Stimulated activated CD4-positive, alpha-beta T cell treated with anti-CD3 and anti-CD28 coated beads, Interleukin-1b, Interleukin-23, amount 100 ng/mL, for 1 hour (primary cell): ENCODE measurements at regions not wholly inside any gene's neighbourhood (a gene's known extent, or its start where the extent isn't known, plus 50 kb on each side); places are given as distances from the start of the nearest gene placed in this dataset.
"Not testable (repeated sequence)": the region's sequence is repeated elsewhere in the genome, so short reads cannot be mapped to it uniquely, and the experiment has no call there.

Experiments used
- DNase-seq, 2 donors: peaks; one replicate each; pipeline ENCODE4 v3.0.0-alpha.2; 2020; ENCODE audit warnings: low read depth in 2 of 2

- no peak for DNase-seq
Measured at GRCh38 chr20:22070610-22071058, 365.2 kb downstream of the PAX1 start.

GRCh38 chr20:22063753-22064152 is 358.3 kb downstream of the PAX1 start:
- DNase-seq = no peak

GRCh38 chr20:22062874-22063273 is 357.4 kb downstream of the PAX1 start:
- no peak for DNase-seq

GRCh38 chr20:22060610-22061009 is 355.1 kb downstream of the PAX1 start:
- DNase-seq = no peak

GRCh38 chr20:22058746-22059145 is 353.3 kb downstream of the PAX1 start:
- no peak for DNase-seq

- no peak for DNase-seq
Measured at GRCh38 chr20:22055981-22056380, 350.5 kb downstream of the PAX1 start.

GRCh38 chr20:22052025-22052650 is 346.7 kb downstream of the PAX1 start:
- no peak for DNase-seq

GRCh38 chr20:22045956-22046507 is 340.6 kb downstream of the PAX1 start:
- not testable (repeated sequence) for DNase-seq

- no peak for DNase-seq
Measured at GRCh38 chr20:22027423-22027822, 322.0 kb downstream of the PAX1 start.

GRCh38 chr20:22020201-22020600 is 314.7 kb downstream of the PAX1 start:
- no peak for DNase-seq

GRCh38 chr20:22008456-22008855 is 303.0 kb downstream of the PAX1 start:
- DNase-seq = no peak

- no peak for DNase-seq
Measured at GRCh38 chr20:22006306-22006705, 300.8 kb downstream of the PAX1 start.

GRCh38 chr20:22005535-22005934 is 300.1 kb downstream of the PAX1 start:
- no peak for DNase-seq

GRCh38 chr20:22004946-22005345 is 299.5 kb downstream of the PAX1 start:
- no peak for DNase-seq

GRCh38 chr20:22003680-22004079 is 298.2 kb downstream of the PAX1 start:
- no peak for DNase-seq

- DNase-seq = no peak
Measured at GRCh38 chr20:22001886-22002285, 296.4 kb downstream of the PAX1 start.

- no peak for DNase-seq
Measured at GRCh38 chr20:21995461-21995860, 290.0 kb downstream of the PAX1 start.

- DNase-seq = no peak
Measured at GRCh38 chr20:21994203-21994602, 288.7 kb downstream of the PAX1 start.

- no peak for DNase-seq
Measured at GRCh38 chr20:21982559-21982958, 277.1 kb downstream of the PAX1 start.

GRCh38 chr20:21981597-21982344 is 276.3 kb downstream of the PAX1 start:
- no peak for DNase-seq

GRCh38 chr20:21981179-21981578 is 275.7 kb downstream of the PAX1 start:
- no peak for DNase-seq

- no peak for DNase-seq
Measured at GRCh38 chr20:21971436-21971835, 266.0 kb downstream of the PAX1 start.

GRCh38 chr20:21968486-21968885 is 263.0 kb downstream of the PAX1 start:
- DNase-seq = no peak
